ENCODE measurements at regions not wholly inside any gene's neighbourhood (a gene's known extent, or its start where the extent isn't known, plus 50 kb on each side); places are given as distances from the start of the nearest gene placed in this dataset.

DNA sequence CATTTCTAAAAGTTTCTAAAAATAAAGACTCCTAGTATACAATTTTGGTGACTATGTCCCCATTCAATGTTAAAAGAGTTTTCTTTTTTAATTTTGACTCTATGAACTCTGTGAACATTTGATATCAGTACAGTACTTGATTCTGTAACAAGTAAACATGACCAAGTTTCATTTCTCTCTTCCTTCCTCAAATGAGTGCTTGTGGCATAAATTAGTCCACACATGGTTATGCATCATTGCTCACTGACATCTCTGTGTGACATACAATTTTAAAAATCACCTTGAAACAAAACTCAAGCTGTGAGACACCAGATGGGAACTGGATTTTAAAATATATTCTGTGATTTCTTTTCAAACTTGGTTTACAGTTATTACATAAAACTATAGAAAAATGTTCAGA lies 253.9 kb upstream of the MDGA2 start:
- TF ChIP-seq, protein P1, sequence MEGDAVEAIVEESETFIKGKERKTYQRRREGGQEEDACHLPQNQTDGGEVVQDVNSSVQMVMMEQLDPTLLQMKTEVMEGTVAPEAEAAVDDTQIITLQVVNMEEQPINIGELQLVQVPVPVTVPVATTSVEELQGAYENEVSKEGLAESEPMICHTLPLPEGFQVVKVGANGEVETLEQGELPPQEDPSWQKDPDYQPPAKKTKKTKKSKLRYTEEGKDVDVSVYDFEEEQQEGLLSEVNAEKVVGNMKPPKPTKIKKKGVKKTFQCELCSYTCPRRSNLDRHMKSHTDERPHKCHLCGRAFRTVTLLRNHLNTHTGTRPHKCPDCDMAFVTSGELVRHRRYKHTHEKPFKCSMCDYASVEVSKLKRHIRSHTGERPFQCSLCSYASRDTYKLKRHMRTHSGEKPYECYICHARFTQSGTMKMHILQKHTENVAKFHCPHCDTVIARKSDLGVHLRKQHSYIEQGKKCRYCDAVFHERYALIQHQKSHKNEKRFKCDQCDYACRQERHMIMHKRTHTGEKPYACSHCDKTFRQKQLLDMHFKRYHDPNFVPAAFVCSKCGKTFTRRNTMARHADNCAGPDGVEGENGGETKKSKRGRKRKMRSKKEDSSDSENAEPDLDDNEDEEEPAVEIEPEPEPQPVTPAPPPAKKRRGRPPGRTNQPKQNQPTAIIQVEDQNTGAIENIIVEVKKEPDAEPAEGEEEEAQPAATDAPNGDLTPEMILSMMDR (conservative IDR thresholded peaks at IDR 0.05; ENCODE audit: low read depth, low read length) = no peak
- no peak for TF ChIP-seq EZH2 (IDR thresholded peaks at IDR 0.05; ENCODE audit: borderline replicate concordance, low read depth, low read length, poor library complexity, severe bottlenecking)
